ENCODE measurements at regions not wholly inside any gene's neighbourhood (a gene's known extent, or its start where the extent isn't known, plus 50 kb on each side); places are given as distances from the start of the nearest gene placed in this dataset.

- TF ChIP-seq, protein P1, sequence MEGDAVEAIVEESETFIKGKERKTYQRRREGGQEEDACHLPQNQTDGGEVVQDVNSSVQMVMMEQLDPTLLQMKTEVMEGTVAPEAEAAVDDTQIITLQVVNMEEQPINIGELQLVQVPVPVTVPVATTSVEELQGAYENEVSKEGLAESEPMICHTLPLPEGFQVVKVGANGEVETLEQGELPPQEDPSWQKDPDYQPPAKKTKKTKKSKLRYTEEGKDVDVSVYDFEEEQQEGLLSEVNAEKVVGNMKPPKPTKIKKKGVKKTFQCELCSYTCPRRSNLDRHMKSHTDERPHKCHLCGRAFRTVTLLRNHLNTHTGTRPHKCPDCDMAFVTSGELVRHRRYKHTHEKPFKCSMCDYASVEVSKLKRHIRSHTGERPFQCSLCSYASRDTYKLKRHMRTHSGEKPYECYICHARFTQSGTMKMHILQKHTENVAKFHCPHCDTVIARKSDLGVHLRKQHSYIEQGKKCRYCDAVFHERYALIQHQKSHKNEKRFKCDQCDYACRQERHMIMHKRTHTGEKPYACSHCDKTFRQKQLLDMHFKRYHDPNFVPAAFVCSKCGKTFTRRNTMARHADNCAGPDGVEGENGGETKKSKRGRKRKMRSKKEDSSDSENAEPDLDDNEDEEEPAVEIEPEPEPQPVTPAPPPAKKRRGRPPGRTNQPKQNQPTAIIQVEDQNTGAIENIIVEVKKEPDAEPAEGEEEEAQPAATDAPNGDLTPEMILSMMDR (IDR thresholded peaks at IDR 0.05; ENCODE audit: low read length) = no peak
- TF ChIP-seq EZH2 (IDR thresholded peaks at IDR 0.05; ENCODE audit: borderline replicate concordance, low read length) = no peak
- H3K9ac ChIP-seq (ENCODE audit: low read length) = no peak overlapping the region
- no peaks in the 10 kb centered on the region for H3K9me3 ChIP-seq (ENCODE audit: low read length)
- H2AFZ ChIP-seq (ENCODE audit: low read length) = no peak overlapping the region
- H4K20me1 ChIP-seq (ENCODE audit: insufficient read depth, low read length) = no peaks in the 10 kb centered on the region
- no peak overlapping the region for H3K27ac ChIP-seq (ENCODE audit: low read depth, low read length, poor library complexity, severe bottlenecking)
- no peaks in the 10 kb centered on the region for H3K79me2 ChIP-seq (ENCODE audit: insufficient read depth, low read length)
- peaks cover 8% of the 10 kb centered on the region; the same call in 1 of the 2 replicates for H3K27me3 ChIP-seq (ENCODE audit: insufficient read depth, low read length)
- no peak overlapping the region for H3K4me3 ChIP-seq (ENCODE audit: low read depth, low read length, poor library complexity, severe bottlenecking)
- H3K4me1 ChIP-seq (ENCODE audit: insufficient read depth, low read length, severe bottlenecking) = no peaks in the 10 kb centered on the region
- H3F3A ChIP-seq (ENCODE audit: insufficient read depth, low read length) = no peaks in the 10 kb centered on the region
- no peak overlapping the region for H3K4me2 ChIP-seq (ENCODE audit: low read length)
- no peaks in the 10 kb centered on the region for H3K36me3 ChIP-seq (ENCODE audit: insufficient read depth, low read length)
- no peaks in the 10 kb centered on the region for H3K9me2 ChIP-seq (ENCODE audit: low read depth, low read length)
These were observed 77.5 kb downstream of the LINGO1 start for GRCh38 chr15:77555232-77555631.

- Histone ChIP-seq H3K9me2 (ENCODE audit: low read depth, low read length) (no peaks in the 10 kb centered on the region), H3K27me3 (ENCODE audit: insufficient read depth, low read length) (peaks cover 8% of the 10 kb centered on the region; the same call in 1 of the 2 replicates), H3K9ac (ENCODE audit: low read length) (no peak overlapping the region), H3K4me1 (ENCODE audit: insufficient read depth, low read length, severe bottlenecking) (no peaks in the 10 kb centered on the region), H3K27ac (ENCODE audit: low read depth, low read length, poor library complexity, severe bottlenecking) (no peak overlapping the region), H3K4me3 (ENCODE audit: low read depth, low read length, poor library complexity, severe bottlenecking) (no peak overlapping the region), H4K20me1 (ENCODE audit: insufficient read depth, low read length) (no peaks in the 10 kb centered on the region), H3K36me3 (ENCODE audit: insufficient read depth, low read length) (no peaks in the 10 kb centered on the region), H3K9me3 (ENCODE audit: low read length) (no peaks in the 10 kb centered on the region), H3K4me2 (ENCODE audit: low read length) (no peak overlapping the region), H3K79me2 (ENCODE audit: insufficient read depth, low read length) (no peaks in the 10 kb centered on the region), H2AFZ (ENCODE audit: low read length) (no peak overlapping the region), H3F3A (ENCODE audit: insufficient read depth, low read length) (no peaks in the 10 kb centered on the region)
- TF ChIP-seq EZH2 (IDR thresholded peaks at IDR 0.05; ENCODE audit: borderline replicate concordance, low read length) = no peak
- TF ChIP-seq, protein P1 (IDR thresholded peaks at IDR 0.05; ENCODE audit: low read length) = no peak
These were observed 78.2 kb downstream of the LINGO1 start for GRCh38 chr15:77554306-77555080.

DNA sequence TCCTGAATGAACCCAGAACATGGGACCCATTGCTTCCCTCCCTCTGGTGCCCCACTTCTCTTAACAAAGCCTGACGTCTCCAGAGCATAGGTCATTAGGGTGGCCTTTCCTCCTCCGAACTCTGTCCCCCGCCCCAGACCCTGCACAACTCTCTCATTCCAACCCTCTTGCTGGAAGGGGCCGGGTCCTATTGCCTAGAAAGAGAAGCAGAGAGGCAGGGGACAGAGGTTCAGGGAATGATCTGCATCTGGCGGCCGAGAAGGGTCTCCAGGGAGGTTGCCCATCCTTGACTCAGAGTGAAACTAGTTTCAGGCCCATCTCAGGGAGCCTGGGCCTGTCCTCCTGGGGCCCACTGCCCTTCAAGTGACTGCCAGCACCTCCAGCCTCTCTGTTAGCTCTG, 79.0 kb downstream of the LINGO1 start:
- H3K4me3 ChIP-seq (ENCODE audit: low read depth, low read length, poor library complexity, severe bottlenecking) = no peak overlapping the region
- H4K20me1 ChIP-seq (ENCODE audit: insufficient read depth, low read length) = no peaks in the 10 kb centered on the region
- H3K4me1 ChIP-seq (ENCODE audit: insufficient read depth, low read length, severe bottlenecking) = peaks cover under 1% of the 10 kb centered on the region
- H3K4me2 ChIP-seq (ENCODE audit: low read length) = no peak overlapping the region
- H2AFZ ChIP-seq (ENCODE audit: low read length) = no peak overlapping the region
- no peaks in the 10 kb centered on the region for H3F3A ChIP-seq (ENCODE audit: insufficient read depth, low read length)
- H3K79me2 ChIP-seq (ENCODE audit: insufficient read depth, low read length) = no peaks in the 10 kb centered on the region
- no peaks in the 10 kb centered on the region for H3K36me3 ChIP-seq (ENCODE audit: insufficient read depth, low read length)
- H3K9ac ChIP-seq (ENCODE audit: low read length) = no peak overlapping the region
- H3K27ac ChIP-seq (ENCODE audit: low read depth, low read length, poor library complexity, severe bottlenecking) = no peak overlapping the region
- H3K9me3 ChIP-seq (ENCODE audit: low read length) = no peaks in the 10 kb centered on the region
- TF ChIP-seq, protein P1 (IDR thresholded peaks at IDR 0.05; ENCODE audit: low read length) = no peak
- no peak for TF ChIP-seq EZH2 (IDR thresholded peaks at IDR 0.05; ENCODE audit: borderline replicate concordance, low read length)
- no peaks in the 10 kb centered on the region for H3K9me2 ChIP-seq (ENCODE audit: low read depth, low read length)
- H3K27me3 ChIP-seq (ENCODE audit: insufficient read depth, low read length) = peaks cover 8% of the 10 kb centered on the region; the same call in 1 of the 2 replicates
